NT2/D1 (cell line): ENCODE measurements at regions not wholly inside any gene's neighbourhood (a gene's known extent, or its start where the extent isn't known, plus 50 kb on each side); places are given as distances from the start of the nearest gene placed in this dataset.

Source experiments
- SUZ12 ChIP-seq: IDR thresholded peaks from 2 replicates; pipeline ENCODE4 v1.6.1; 2011; ENCODE audit not compliant: insufficient read length, insufficient read depth; ENCODE audit errors: extremely low read depth
- YY1 ChIP-seq: IDR thresholded peaks from 2 replicates; pipeline ENCODE4 v1.6.1; 2011; ENCODE audit not compliant: insufficient read length, insufficient read depth
- ZNF274 ChIP-seq: IDR thresholded peaks from 2 replicates; pipeline ENCODE4 v1.6.1; 2011; ENCODE audit warnings: mild to moderate bottlenecking, low read depth, low read length

DNA sequence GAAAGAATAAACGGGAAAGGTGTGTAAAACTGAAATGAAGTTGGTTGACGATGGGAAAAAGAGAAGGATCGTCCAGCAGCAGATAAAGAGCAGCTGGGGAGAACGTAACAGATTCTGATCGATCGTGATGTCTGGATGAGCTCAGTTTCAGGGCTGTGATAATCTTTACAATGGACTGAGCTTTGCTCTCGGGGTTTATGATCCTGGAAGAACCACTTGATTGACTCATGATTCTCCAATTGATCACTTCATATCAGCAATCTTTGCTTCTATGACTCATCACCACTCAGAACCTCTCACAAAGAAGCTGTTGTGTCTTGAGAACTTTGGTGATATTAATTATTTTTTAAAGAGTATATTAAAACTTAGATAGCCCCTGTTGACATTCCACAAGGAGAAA is 690.7 kb downstream of the TUSC7 start:
- no peak for TF ChIP-seq ZNF274
- no peak for TF ChIP-seq YY1
- TF ChIP-seq SUZ12: no peak
